WTC11 (cell line): ENCODE measurements at regions not wholly inside any gene's neighbourhood (a gene's known extent, or its start where the extent isn't known, plus 50 kb on each side); places are given as distances from the start of the nearest gene placed in this dataset.

Experiments used
- ATAC-seq: fragments of 200-7000 bp; cut with Tn5 transposase; 2 replicates; pipeline ENCODE4 v1.10.0; 2021; ENCODE audit warnings: mild to moderate bottlenecking, moderate library complexity
- CTCF ChIA-PET: fragments of 300-600 bp; sonication (Branson Sonifier 250); formaldehyde crosslinking; loops from one replicate; lab custom pipeline; 2021; ENCODE audit warnings: antibody characterized with exemption; lab: Charles Lee
- POLR2A ChIA-PET: fragments of 350-600 bp; sonication (Branson Sonifier 250); formaldehyde crosslinking; loops from one replicate; lab custom pipeline; 2021; ENCODE audit warnings: antibody characterized with exemption; lab: Charles Lee
- DNase-seq: peaks from one replicate; pipeline ENCODE4 v3.0.0; 2021; ENCODE audit warnings: low spot score
- H3K27ac Mint-ChIP-seq: 2 replicates; pipeline ENCODE4 v1.8.0; 2021; ENCODE audit warnings: mixed read lengths
- H3K27me3 Mint-ChIP-seq: 2 replicates; pipeline ENCODE4 v1.8.0; 2021; ENCODE audit warnings: low read depth, mild to moderate bottlenecking, moderate library complexity, mixed read lengths
- H3K36me3 Mint-ChIP-seq: 2 replicates; pipeline ENCODE4 v1.8.0; 2021; ENCODE audit warnings: mixed read lengths
- H3K4me1 Mint-ChIP-seq: 2 replicates; pipeline ENCODE4 v1.8.0; 2022; ENCODE audit warnings: mixed read lengths
- H3K4me3 Mint-ChIP-seq: 2 replicates; pipeline ENCODE4 v1.8.0; 2021; ENCODE audit warnings: mild to moderate bottlenecking, moderate library complexity, mixed read lengths
- H3K9me3 Mint-ChIP-seq: 2 replicates; pipeline ENCODE4 v1.8.0; 2021; ENCODE audit warnings: mixed read lengths
- ARID4B ChIP-seq: sonication (generic); formaldehyde crosslinking; IDR thresholded peaks from 2 replicates; pipeline ENCODE4 v1.8.0; 2023; ENCODE audit warnings: missing genetic modification reagents, mild to moderate bottlenecking, borderline replicate concordance
- E2F1 ChIP-seq: sonication (generic); formaldehyde crosslinking; IDR thresholded peaks from 2 replicates; pipeline ENCODE4 v1.8.0; 2022; ENCODE audit warnings: mild to moderate bottlenecking, missing genetic modification reagents
- EMX1 ChIP-seq: fragments of 250-450 bp; sonication (Bioruptor Pico); IDR thresholded peaks from 2 replicates; pipeline ENCODE4 v1.8.0; 2021; ENCODE audit warnings: mild to moderate bottlenecking
- FOXK1 ChIP-seq: sonication (generic); formaldehyde crosslinking; IDR thresholded peaks from 2 replicates; pipeline ENCODE4 v1.8.0; 2022; ENCODE audit warnings: mild to moderate bottlenecking, moderate library complexity, missing genetic modification reagents
- FOXP4 ChIP-seq: sonication (generic); formaldehyde crosslinking; IDR thresholded peaks from 2 replicates; pipeline ENCODE4 v1.8.0; 2022; ENCODE audit warnings: mild to moderate bottlenecking, missing genetic modification reagents
- KAT7 ChIP-seq: sonication (generic); formaldehyde crosslinking; IDR thresholded peaks from 2 replicates; pipeline ENCODE4 v1.8.1; 2023; ENCODE audit warnings: missing genetic modification reagents, mild to moderate bottlenecking, borderline replicate concordance
- MXD4 ChIP-seq: fragments of 250-450 bp; sonication (Bioruptor Pico); IDR thresholded peaks from 2 replicates; pipeline ENCODE4 v1.8.0; 2021; ENCODE audit warnings: mild to moderate bottlenecking, moderate library complexity, borderline replicate concordance
- NR1H2 ChIP-seq: sonication (generic); formaldehyde crosslinking; IDR thresholded peaks from 2 replicates; pipeline ENCODE4 v1.9.0; 2021; ENCODE audit warnings: mild to moderate bottlenecking, moderate library complexity, missing genetic modification reagents
- NR2C2 ChIP-seq: sonication (generic); formaldehyde crosslinking; IDR thresholded peaks from 2 replicates; pipeline ENCODE4 v1.8.0; 2022; ENCODE audit warnings: mild to moderate bottlenecking, missing genetic modification reagents
- PRDM15 ChIP-seq: sonication (generic); formaldehyde crosslinking; IDR thresholded peaks from 2 replicates; pipeline ENCODE4 v1.8.0; 2022; ENCODE audit warnings: missing genetic modification reagents
- RELA ChIP-seq: sonication (generic); formaldehyde crosslinking; IDR thresholded peaks from 2 replicates; pipeline ENCODE4 v1.8.1; 2022; ENCODE audit warnings: missing genetic modification reagents, mild to moderate bottlenecking, borderline replicate concordance
- RORB ChIP-seq: fragments of 250-450 bp; sonication (Bioruptor Pico); IDR thresholded peaks from 2 replicates; pipeline ENCODE4 v1.9.0; 2021; ENCODE audit warnings: mild to moderate bottlenecking
- SMAD4 ChIP-seq: sonication (generic); formaldehyde crosslinking; IDR thresholded peaks from 2 replicates; pipeline ENCODE4 v1.8.0; 2022; ENCODE audit warnings: mild to moderate bottlenecking, missing genetic modification reagents
- TCF7 ChIP-seq: sonication (generic); formaldehyde crosslinking; IDR thresholded peaks from 2 replicates; pipeline ENCODE4 v1.8.0; 2022; ENCODE audit warnings: mild to moderate bottlenecking, low read depth, missing genetic modification reagents, moderate library complexity
- ZMAT4 ChIP-seq: fragments of 250-450 bp; sonication (Bioruptor Pico); IDR thresholded peaks from 2 replicates; pipeline ENCODE4 v1.9.0; 2021; ENCODE audit warnings: mild to moderate bottlenecking
- TF ChIP-seq, protein P1 (sequence below): fragments of 250-450 bp; sonication (Bioruptor Pico); IDR thresholded peaks from 2 replicates; pipeline ENCODE4 v1.9.0; 2021; ENCODE audit warnings: moderate library complexity, mild to moderate bottlenecking, inconsistent platforms, borderline replicate concordance
- TF ChIP-seq, protein P2 (sequence below): sonication (generic); formaldehyde crosslinking; IDR thresholded peaks from 2 replicates; pipeline ENCODE4 v1.8.1; 2023; ENCODE audit warnings: mild to moderate bottlenecking, missing genetic modification reagents
- TF ChIP-seq, protein P3 (sequence below): sonication (generic); formaldehyde crosslinking; IDR thresholded peaks from 2 replicates; pipeline ENCODE4 v1.8.1; 2022; ENCODE audit warnings: low read depth, missing genetic modification reagents, borderline replicate concordance

- TF ChIP-seq E2F1 (CRISPR knock-in tag) (no peak), ARID4B (CRISPR knock-in tag) (no peak), TCF7 (no peak), FOXK1 (CRISPR knock-in tag) (no peak), SMAD4 (CRISPR knock-in tag) (no peak)
Observed at GRCh38 chr2:237191714-237192081, 106.0 kb downstream of the COPS8 start (continued).

DNA sequence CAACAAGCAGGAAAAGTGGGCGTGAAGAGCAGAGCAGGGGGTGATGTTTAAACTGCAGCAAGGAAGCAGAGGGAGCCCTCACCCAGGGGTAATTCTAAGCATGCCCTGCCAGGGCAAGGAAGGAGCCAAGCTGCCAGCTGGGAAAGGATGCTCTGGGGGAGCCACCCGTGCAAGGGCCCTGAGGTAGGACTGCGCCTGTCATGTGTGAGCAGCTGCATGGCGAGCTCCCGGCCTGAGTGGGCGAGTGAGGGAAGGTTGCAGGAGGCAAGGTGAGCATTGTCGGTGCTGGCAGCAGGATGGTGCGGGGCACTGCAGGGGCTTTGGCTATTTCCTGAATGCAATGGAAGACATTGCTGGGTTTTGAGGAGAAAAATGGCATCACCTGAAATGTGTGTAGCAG lies 107.2 kb downstream of the COPS8 start:
- no peak for TF ChIP-seq ZMAT4 (CRISPR knock-in tag)
- TF ChIP-seq, protein P1, sequence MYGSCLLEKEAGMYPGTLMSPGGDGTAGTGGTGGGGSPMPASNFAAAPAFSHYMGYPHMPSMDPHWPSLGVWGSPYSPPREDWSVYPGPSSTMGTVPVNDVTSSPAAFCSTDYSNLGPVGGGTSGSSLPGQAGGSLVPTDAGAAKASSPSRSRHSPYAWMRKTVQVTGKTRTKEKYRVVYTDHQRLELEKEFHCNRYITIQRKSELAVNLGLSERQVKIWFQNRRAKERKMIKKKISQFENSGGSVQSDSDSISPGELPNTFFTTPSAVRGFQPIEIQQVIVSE (CRISPR knock-in tag): no peak
- TF ChIP-seq KAT7 (CRISPR knock-in tag): no peak
- TF ChIP-seq, protein P2, sequence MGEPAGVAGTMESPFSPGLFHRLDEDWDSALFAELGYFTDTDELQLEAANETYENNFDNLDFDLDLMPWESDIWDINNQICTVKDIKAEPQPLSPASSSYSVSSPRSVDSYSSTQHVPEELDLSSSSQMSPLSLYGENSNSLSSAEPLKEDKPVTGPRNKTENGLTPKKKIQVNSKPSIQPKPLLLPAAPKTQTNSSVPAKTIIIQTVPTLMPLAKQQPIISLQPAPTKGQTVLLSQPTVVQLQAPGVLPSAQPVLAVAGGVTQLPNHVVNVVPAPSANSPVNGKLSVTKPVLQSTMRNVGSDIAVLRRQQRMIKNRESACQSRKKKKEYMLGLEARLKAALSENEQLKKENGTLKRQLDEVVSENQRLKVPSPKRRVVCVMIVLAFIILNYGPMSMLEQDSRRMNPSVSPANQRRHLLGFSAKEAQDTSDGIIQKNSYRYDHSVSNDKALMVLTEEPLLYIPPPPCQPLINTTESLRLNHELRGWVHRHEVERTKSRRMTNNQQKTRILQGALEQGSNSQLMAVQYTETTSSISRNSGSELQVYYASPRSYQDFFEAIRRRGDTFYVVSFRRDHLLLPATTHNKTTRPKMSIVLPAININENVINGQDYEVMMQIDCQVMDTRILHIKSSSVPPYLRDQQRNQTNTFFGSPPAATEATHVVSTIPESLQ (CRISPR knock-in tag): no peak
- no peak for TF ChIP-seq PRDM15 (CRISPR knock-in tag)
- peaks cover 11% of the 10 kb centered on the region for H3K36me3 Mint-ChIP-seq
- peaks cover 17% of the 10 kb centered on the region for H3K27me3 Mint-ChIP-seq
- DNase-seq (no peak), ATAC-seq (no peak)
- H3K9me3 Mint-ChIP-seq: peaks cover 15% of the 10 kb centered on the region
- H3K27ac Mint-ChIP-seq: no peak overlapping the region
- H3K4me1 Mint-ChIP-seq: peaks cover 26% of the 10 kb centered on the region
- no peak overlapping the region for H3K4me3 Mint-ChIP-seq
- POLR2A ChIA-PET: no interaction called here
- CTCF ChIA-PET: no interaction called here

DNA sequence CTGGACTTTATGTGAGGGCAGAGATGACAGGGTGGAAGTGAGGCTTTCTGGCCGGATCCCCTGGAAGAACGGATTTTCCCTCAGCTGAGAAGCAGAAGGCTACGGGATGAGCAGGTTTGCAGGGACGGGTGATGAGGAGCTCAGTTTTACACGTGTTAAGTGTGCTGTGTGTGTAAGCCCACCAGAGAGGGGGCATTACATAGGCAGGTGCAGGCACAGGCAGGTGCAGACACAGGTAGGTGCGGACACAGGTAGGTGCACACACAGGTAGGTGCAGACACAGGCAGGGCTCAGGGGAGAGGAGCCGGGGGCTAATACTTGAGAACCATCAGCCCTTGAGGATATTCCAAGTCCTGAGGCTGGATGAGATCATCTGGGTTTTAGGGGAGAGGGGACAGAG lies 107.7 kb downstream of the COPS8 start:
- ATAC-seq (no peak), DNase-seq (no peak)
- Mint-ChIP-seq H3K9me3 (peaks cover 15% of the 10 kb centered on the region), H3K36me3 (peaks cover 11% of the 10 kb centered on the region), H3K4me3 (no peak overlapping the region), H3K4me1 (peaks cover 32% of the 10 kb centered on the region), H3K27me3 (peaks cover 17% of the 10 kb centered on the region), H3K27ac (no peak overlapping the region)
- CTCF ChIA-PET: no interaction called here
- POLR2A ChIA-PET: no interaction called here
- TF ChIP-seq, protein P3, sequence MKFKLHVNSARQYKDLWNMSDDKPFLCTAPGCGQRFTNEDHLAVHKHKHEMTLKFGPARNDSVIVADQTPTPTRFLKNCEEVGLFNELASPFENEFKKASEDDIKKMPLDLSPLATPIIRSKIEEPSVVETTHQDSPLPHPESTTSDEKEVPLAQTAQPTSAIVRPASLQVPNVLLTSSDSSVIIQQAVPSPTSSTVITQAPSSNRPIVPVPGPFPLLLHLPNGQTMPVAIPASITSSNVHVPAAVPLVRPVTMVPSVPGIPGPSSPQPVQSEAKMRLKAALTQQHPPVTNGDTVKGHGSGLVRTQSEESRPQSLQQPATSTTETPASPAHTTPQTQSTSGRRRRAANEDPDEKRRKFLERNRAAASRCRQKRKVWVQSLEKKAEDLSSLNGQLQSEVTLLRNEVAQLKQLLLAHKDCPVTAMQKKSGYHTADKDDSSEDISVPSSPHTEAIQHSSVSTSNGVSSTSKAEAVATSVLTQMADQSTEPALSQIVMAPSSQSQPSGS: no peak
- TF ChIP-seq RELA: no peak
- TF ChIP-seq RORB (CRISPR knock-in tag): no peak
- no peak for TF ChIP-seq MXD4 (CRISPR knock-in tag)
- TF ChIP-seq EMX1 (CRISPR knock-in tag): no peak
- no peak for TF ChIP-seq SMAD4 (CRISPR knock-in tag)
- no peak for TF ChIP-seq NR1H2 (CRISPR knock-in tag)
- TF ChIP-seq FOXP4: no peak
- TF ChIP-seq NR2C2: no peak
